Panc1 (cell line): ENCODE measurements at regions not wholly inside any gene's neighbourhood (a gene's known extent, or its start where the extent isn't known, plus 50 kb on each side); places are given as distances from the start of the nearest gene placed in this dataset.
"Not testable (repeated sequence)": the region's sequence is repeated elsewhere in the genome, so short reads cannot be mapped to it uniquely, and the experiment has no call there.

Experiments used
- ATAC-seq: fragments of 200-7000 bp; cut with Tn5 transposase; 2 replicates; pipeline ENCODE4 v1.9.1; 2020; ENCODE audit warnings: mild to moderate bottlenecking, moderate library complexity
- BruUV-seq: library from RNA; stranded (reverse); fragments of 400-500 nt; replicated peaks from 2 replicates; lab custom pipeline; 2021; lab: Mats Ljungman, UMichigan
- CTCF ChIA-PET: fragments of 300-600 bp; sonication (Branson Sonifier 250); formaldehyde crosslinking; loops from one replicate; lab custom pipeline; 2022; ENCODE audit warnings: antibody characterized with exemption; lab: Charles Lee
- POLR2A ChIA-PET: fragments of 300-600 bp; sonication (Branson Sonifier 250); formaldehyde crosslinking; loops from one replicate; lab custom pipeline; 2022; ENCODE audit warnings: antibody characterized with exemption; lab: Charles Lee
- DNase-seq: peaks from one replicate; pipeline ENCODE4 v3.0.0-alpha.2; 2010; ENCODE audit warnings: low read depth, low spot score
- H3K27ac ChIP-seq: 2 replicates; pipeline ENCODE4 v1.5.1; 2011; ENCODE audit warnings: mild to moderate bottlenecking, low read length, inconsistent platforms
- H3K27me3 ChIP-seq: fragments of 200-500 bp; sonication (Bioruptor generic); 2 replicates; pipeline ENCODE4 v1.6.0; 2014; ENCODE audit warnings: low read length, inconsistent platforms; ENCODE audit not compliant: control insufficient read depth, insufficient read depth
- H3K36me3 ChIP-seq: fragments of 200-500 bp; sonication (Bioruptor generic); 2 replicates; pipeline ENCODE4 v1.5.1; 2014; ENCODE audit warnings: inconsistent platforms, mild to moderate bottlenecking, low read length, moderate library complexity; ENCODE audit not compliant: control insufficient read depth, insufficient read depth
- H3K4me1 ChIP-seq: 2 replicates; pipeline ENCODE4 v1.5.1; 2011; ENCODE audit warnings: inconsistent platforms, mild to moderate bottlenecking, low read length, moderate library complexity; ENCODE audit not compliant: control insufficient read depth, insufficient read depth
- H3K4me3 ChIP-seq, 2 experiments: 2 replicates each; pipeline ENCODE4 v1.5.1; 2011 to 2012; ENCODE audit warnings: low read depth in 2 of 2, low read length in 2 of 2, mild to moderate bottlenecking in 2 of 2, inconsistent platforms in 1 of 2, moderate library complexity in 1 of 2
- H3K9me3 ChIP-seq: fragments of 200-500 bp; sonication (Bioruptor generic); 2 replicates; pipeline ENCODE4 v1.5.1; 2014; ENCODE audit warnings: low read depth, mild to moderate bottlenecking, inconsistent platforms, low read length, moderate library complexity; ENCODE audit not compliant: control insufficient read depth, insufficient read depth
- POLR2AphosphoS5 ChIP-seq: IDR thresholded peaks from 2 replicates; pipeline ENCODE4 v1.6.1; 2012; ENCODE audit warnings: mild to moderate bottlenecking, low read depth, low read length, moderate library complexity
- SIN3A ChIP-seq: IDR thresholded peaks from 2 replicates; pipeline ENCODE4 v1.6.1; 2012; ENCODE audit warnings: low read depth, mild to moderate bottlenecking, low read length, moderate library complexity, borderline replicate concordance; ENCODE audit not compliant: insufficient read depth
- TCF7L2 ChIP-seq: IDR thresholded peaks from 2 replicates; pipeline ENCODE4 v1.6.1; 2011; ENCODE audit warnings: mild to moderate bottlenecking, low read depth, low read length, inconsistent platforms
- in situ Hi-C: cut with HindIII; loops from 2 replicates; pipeline ENCODE4 v1.10.0; 2016; ENCODE audit warnings: low sequenced_read_pairs, low pct_unique_long_range_greater_than_20kb
- intact Hi-C: fragments of 100-400 bp; cut with micrococcal nuclease; formaldehyde crosslinking; loops from one replicate; pipeline ENCODE4 v1.10.0; 2022; ENCODE audit not compliant: unreplicated experiment
- TF ChIP-seq, protein P1 (sequence below), 2 experiments: IDR thresholded peaks; 2 replicates each; pipeline ENCODE4 v1.6.1; 2011 to 2012; ENCODE audit warnings: low read depth in 2 of 2, control low read depth in 1 of 2, low read length in 1 of 2, mild to moderate bottlenecking in 1 of 2, moderate library complexity in 1 of 2; ENCODE audit not compliant: insufficient read depth in 1 of 2
- TF ChIP-seq, protein P2 (sequence below): fragments of 450-650 bp; IDR thresholded peaks from 2 replicates; pipeline ENCODE4 v1.5.1; 2017; ENCODE audit warnings: mild to moderate bottlenecking

DNA sequence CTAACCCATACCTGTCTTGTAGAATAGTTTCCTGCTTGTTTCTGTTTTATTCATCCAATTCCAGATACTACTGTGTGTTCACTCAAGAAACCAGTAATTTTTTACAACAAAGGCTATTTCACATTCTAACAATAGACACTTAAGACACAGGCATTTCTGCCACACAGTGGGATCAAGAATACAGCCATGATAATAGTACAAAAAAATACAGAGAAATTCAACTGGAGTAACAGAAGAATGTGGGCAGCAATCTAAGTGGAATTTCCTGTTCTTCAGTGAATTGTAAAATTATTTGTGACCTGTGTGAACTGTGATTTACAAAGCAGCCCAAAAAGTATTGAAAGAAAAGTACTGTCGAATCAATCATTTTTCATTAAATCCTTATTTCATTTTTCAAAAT, 282.9 kb downstream of the CCER1 start:
- intact Hi-C loops (no loop called here), in situ Hi-C loops (no loop called here)
- POLR2A ChIA-PET: no interaction called here
- BruUV-seq: no TSS peak
- ATAC-seq (no peak), DNase-seq (no peak)
- CTCF ChIA-PET: no interaction called here
- TF ChIP-seq POLR2AphosphoS5 (no peak), TCF7L2 (no peak), SIN3A (no peak)
- TF ChIP-seq, protein P1, sequence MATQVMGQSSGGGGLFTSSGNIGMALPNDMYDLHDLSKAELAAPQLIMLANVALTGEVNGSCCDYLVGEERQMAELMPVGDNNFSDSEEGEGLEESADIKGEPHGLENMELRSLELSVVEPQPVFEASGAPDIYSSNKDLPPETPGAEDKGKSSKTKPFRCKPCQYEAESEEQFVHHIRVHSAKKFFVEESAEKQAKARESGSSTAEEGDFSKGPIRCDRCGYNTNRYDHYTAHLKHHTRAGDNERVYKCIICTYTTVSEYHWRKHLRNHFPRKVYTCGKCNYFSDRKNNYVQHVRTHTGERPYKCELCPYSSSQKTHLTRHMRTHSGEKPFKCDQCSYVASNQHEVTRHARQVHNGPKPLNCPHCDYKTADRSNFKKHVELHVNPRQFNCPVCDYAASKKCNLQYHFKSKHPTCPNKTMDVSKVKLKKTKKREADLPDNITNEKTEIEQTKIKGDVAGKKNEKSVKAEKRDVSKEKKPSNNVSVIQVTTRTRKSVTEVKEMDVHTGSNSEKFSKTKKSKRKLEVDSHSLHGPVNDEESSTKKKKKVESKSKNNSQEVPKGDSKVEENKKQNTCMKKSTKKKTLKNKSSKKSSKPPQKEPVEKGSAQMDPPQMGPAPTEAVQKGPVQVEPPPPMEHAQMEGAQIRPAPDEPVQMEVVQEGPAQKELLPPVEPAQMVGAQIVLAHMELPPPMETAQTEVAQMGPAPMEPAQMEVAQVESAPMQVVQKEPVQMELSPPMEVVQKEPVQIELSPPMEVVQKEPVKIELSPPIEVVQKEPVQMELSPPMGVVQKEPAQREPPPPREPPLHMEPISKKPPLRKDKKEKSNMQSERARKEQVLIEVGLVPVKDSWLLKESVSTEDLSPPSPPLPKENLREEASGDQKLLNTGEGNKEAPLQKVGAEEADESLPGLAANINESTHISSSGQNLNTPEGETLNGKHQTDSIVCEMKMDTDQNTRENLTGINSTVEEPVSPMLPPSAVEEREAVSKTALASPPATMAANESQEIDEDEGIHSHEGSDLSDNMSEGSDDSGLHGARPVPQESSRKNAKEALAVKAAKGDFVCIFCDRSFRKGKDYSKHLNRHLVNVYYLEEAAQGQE (IDR thresholded peaks at IDR 0.05; ENCODE audit: insufficient read depth in 1 of 2, low read depth in 2 of 2, low read length in 1 of 2): no peak
- TF ChIP-seq, protein P2, sequence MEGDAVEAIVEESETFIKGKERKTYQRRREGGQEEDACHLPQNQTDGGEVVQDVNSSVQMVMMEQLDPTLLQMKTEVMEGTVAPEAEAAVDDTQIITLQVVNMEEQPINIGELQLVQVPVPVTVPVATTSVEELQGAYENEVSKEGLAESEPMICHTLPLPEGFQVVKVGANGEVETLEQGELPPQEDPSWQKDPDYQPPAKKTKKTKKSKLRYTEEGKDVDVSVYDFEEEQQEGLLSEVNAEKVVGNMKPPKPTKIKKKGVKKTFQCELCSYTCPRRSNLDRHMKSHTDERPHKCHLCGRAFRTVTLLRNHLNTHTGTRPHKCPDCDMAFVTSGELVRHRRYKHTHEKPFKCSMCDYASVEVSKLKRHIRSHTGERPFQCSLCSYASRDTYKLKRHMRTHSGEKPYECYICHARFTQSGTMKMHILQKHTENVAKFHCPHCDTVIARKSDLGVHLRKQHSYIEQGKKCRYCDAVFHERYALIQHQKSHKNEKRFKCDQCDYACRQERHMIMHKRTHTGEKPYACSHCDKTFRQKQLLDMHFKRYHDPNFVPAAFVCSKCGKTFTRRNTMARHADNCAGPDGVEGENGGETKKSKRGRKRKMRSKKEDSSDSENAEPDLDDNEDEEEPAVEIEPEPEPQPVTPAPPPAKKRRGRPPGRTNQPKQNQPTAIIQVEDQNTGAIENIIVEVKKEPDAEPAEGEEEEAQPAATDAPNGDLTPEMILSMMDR: no peak
- no peak overlapping the region for H3K4me3 ChIP-seq
- H3K27ac ChIP-seq: no peak overlapping the region
- H3K9me3 ChIP-seq: no peaks in the 10 kb centered on the region
- H3K27me3 ChIP-seq: no peaks in the 10 kb centered on the region
- no peaks in the 10 kb centered on the region for H3K4me1 ChIP-seq
- no peaks in the 10 kb centered on the region for H3K36me3 ChIP-seq

DNA sequence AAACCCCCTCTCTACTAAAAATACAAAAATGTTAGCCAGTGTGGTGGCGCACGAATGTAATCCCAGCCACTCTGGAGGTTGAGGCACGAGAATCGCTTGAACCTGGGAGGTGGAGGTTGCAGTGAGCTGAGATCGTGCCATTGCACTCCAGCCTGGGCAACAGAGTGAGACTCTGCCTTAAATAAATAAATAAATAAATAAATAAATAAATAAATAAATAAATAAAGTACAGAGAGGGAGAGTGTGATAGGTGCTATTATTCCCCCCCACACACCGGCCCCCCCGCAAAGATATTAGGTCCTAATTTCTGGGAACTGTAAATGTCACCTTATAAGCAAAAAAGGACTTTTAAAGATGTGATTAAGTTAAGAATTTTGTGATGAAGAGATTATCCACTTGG, 291.0 kb downstream of the CCER1 start:
- in situ Hi-C loops, H3K9me3 ChIP-seq, H3K36me3 ChIP-seq, H3K27ac ChIP-seq, ATAC-seq, CTCF ChIA-PET, H3K27me3 ChIP-seq, H3K4me3 ChIP-seq, DNase-seq, intact Hi-C loops, BruUV-seq, POLR2A ChIA-PET, H3K4me1 ChIP-seq: not testable (repeated sequence)

DNA sequence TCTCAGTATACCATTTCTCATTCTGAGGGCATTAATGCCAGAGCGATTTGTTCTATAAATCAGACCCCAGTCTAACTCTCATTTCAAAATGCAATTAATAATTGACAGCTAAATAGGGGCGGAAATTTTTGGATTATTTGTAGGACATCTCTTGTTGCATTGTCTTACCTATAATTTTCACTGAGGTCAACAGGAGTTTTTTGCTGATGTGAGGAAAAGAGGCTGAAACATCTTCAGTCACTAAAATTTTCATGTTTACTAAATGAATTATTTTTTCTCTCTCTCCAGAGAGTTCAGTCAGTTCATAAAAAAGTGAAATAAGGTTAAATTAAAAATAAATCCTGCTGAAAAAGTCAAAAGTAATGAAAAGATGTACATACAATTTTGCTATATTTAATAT, 295.9 kb downstream of the CCER1 start:
- ChIA-PET CTCF (no interaction called here), POLR2A (no interaction called here)

More for the DNA sequence above, 295.9 kb downstream of the CCER1 start:
- Histone ChIP-seq H3K27me3 (no peaks in the 10 kb centered on the region), H3K36me3 (no peaks in the 10 kb centered on the region), H3K4me1 (no peaks in the 10 kb centered on the region), H3K27ac (no peak overlapping the region), H3K9me3 (no peaks in the 10 kb centered on the region), H3K4me3 (no peak overlapping the region)
- no TSS peak for BruUV-seq
- intact Hi-C loops (no loop called here), in situ Hi-C loops (no loop called here)
- ATAC-seq: no peak
- DNase-seq: no peak
- TF ChIP-seq TCF7L2 (no peak), POLR2AphosphoS5 (no peak), SIN3A (no peak)
- TF ChIP-seq, protein P1 (IDR thresholded peaks at IDR 0.05; ENCODE audit: insufficient read depth in 1 of 2, low read depth in 2 of 2, low read length in 1 of 2): no peak
- TF ChIP-seq, protein P2: no peak
